GM21423 (cell line): ENCODE measurements at regions not wholly inside any gene's neighbourhood (a gene's known extent, or its start where the extent isn't known, plus 50 kb on each side); places are given as distances from the start of the nearest gene placed in this dataset.
"Not testable (repeated sequence)": the region's sequence is repeated elsewhere in the genome, so short reads cannot be mapped to it uniquely, and the experiment has no call there.

Experiments
- ATAC-seq: cut with Tn5 transposase; IDR thresholded peaks from one replicate; pipeline ENCODE4 v1.9.1; 2021; ENCODE audit warnings: mild to moderate bottlenecking, moderate library complexity; ENCODE audit not compliant: unreplicated experiment

DNA sequence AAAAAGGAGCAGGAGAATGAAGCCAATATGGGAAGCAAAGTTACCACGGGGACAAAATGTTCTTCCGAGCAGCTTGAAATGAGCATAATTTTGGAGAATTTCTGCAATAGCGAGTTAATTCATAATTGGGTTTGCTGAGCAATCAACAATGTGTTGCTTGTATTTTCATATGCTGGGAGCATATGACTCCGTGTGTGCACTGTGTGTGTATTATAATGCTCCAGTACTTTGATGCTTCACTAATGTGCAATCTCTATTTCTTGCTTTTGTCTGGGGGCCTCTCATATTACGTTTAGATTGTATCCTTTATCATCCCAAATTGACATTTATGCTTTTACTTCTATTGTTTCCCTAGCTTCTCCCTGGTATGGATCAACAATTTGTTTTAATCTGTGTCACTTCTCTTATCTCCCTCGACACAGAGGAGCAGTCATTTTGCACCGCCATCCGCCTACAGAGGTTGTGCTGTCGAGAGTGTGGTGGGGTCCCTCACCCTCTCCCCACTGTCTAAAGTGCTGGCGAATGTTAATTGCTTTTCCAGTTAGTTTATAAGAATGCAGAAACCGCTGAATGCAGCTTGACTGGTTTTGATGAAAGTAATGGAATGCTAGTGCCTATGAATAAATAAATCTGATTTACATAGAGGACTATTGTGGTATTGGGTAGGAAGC, 372.5 kb upstream of the WWC1 start:
- no peak for ATAC-seq

DNA sequence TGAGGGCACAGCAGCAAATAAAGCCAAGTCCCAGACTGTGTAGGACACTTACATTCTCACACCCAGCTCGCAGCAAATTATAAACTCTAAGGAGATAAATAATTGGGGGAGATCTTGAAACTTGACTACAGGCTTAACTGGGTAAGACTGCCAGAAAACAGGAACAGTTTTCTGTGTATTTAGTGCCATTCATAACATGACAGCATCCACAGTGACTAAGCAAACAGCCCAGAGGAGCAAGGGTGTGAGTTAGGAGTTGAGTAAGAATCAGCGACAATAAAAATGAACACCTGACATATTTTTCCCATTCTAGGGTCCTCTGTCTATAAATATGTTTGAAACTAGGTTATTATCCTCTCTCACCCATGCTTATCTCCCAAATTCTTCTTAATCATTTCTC, 370.9 kb upstream of the WWC1 start:
- ATAC-seq: no peak

DNA sequence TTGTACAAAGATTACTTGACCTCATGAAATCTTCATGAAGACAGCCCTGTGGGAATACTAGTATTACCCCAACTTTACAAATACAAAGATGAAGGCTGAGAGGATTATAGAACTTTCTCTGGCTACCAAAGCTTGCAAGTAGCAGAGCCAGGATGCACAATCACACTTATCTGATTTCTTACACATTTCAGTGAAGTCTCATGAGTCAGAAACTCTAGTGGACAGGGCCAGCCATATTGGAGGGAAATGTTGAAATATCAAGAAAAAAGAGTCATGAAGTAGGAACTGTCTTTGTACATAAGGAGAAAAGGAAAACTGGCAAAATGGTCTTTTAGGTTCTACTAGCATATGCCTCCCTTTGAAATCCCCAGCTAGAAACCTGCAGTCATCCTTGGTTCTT, 369.6 kb upstream of the WWC1 start:
- no peak for ATAC-seq

DNA sequence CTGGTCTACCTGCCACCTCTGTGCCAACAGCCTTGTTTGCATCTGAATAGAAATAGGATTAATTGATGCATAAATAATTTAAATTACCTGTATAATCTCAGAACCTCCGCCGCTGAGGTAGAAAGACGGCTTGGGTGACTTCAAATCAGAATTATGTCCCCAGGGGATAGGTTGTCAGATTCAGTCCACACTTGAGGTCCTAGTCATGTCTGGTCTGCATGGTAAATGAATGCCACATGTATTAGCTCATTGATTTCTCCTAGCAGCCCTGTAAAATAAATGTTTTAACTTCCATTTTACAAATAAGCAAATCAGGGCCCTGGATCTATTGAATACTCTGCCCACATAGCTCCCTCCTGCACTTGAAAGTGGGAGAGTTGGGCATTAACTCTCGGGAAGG, 368.0 kb upstream of the WWC1 start:
- no peak for ATAC-seq

DNA sequence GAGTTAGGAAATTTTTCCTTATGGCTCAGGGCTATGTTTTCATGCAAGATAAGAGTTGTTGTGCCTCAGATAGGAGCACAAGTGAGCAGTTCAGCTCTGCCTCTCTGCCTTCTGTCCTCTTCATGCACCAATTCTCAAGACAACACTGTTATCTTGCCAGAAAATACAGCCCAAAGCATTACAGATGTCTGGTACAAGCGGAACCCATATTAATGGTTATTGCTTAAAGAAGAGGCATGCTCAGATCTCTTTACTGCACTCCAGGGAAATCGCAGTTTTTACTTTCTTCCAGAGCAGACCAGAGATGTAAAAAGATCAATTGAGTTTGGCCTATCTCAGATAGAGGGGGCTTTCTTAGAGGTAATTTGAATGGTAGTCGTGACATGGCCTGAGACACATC, 361.6 kb upstream of the WWC1 start:
- no peak for ATAC-seq

DNA sequence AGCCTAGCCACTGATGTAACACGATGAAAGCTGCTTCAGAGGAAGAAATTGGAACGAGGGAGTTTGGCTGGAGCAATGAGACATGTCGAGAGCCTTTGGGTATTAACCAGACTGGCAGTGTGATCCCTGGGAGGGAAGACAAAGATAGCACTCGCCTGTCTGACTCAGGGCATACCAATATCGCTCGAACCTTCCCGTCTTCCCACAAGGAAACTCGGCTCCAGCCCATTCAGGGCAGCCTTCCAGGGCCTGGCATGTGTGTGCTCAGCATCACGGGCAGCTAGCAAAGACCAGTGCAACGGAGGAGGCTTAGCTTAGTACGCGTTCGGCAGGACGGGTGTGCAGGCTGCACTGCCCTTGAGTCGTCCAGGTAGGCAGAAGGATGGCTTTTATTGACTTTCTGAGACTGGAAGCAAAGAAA, 356.9 kb upstream of the WWC1 start:
- ATAC-seq: no peak

DNA sequence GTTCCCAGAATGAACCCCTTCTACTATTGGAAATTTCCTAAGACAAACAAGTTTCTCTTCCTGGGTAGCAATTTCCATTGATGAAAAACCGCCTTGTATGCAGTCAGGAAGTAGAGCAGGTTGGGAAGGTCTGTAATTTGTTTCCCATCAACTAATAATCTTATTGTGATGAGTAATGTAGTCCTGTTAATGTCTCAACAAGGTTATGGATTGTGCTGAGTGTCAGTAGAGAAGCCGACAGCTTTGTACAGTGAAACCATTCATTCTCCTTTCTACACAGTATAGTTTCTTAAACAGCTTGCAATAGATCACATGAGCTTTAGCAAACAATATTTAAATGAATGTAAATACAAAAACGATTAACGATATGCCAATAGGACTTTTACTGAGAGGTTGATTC, 355.4 kb upstream of the WWC1 start:
- ATAC-seq: no peak

DNA sequence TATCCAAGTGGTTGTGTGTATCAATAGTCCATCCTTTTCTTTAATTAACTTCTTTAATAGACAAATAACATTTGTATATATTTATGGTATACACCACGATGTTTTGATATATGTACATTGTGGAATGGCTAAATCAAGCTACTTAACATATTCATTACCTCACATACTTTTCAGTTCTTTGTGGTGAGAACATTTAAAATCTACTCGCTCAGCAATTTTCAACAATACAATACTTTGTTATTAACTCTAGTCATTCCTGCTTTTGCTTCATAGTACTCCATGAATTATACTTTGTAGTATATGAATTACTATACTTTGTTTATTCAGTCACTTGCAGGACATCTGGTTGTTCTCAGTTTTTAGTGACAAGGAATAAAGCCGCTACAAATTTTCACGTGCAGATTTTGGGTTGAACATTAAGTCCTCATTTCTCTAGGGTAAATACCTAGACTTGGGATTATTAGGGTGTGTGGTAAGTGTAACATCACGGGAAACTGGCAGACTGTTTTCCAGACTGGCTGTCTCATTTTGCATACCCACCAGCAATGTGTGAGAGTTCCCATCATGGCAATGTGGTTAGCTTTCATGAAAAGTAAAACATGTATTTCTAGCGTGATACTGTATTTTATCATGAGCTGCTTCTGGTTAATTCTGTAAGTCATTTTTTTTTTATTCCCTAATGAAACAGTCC, 354.4 kb upstream of the WWC1 start:
- no peak for ATAC-seq

DNA sequence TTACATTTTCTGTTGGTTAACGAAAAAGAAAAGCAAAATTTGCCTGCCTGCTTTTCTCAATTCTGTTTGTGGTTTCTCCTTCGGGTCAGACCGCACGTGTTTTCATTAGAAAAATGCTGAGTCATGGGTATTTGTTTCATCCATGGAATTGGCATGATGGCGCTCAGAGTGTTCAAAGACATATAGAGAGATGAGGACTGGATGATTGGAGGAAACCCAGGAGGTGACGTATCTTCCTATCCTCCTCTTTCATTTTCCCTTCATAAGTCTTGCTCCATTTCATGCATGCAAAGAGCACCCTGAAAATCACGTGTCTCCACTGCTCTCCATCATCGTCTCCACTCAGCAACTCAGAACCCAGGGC, 353.8 kb upstream of the WWC1 start:
- ATAC-seq: no peak

DNA sequence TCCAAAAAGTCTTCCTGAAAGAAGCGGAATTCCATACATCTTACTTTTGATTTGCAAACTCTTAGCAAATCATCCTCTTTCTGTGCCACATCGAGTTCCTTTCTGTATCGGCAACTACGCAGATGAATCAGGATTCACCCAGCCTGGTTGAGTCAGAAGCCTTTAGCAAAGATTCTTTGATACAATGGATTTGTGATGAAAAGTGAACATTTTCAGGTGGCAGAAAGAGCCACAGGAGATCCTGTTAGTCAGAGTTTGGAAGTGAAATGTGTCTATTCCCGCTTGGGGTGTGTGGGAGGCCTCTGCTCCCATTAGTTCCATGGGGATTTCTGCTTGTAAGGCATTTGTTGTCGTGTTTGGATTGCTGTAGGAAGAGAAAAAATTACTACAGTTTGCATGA, 351.8 kb upstream of the WWC1 start:
- no peak for ATAC-seq

DNA sequence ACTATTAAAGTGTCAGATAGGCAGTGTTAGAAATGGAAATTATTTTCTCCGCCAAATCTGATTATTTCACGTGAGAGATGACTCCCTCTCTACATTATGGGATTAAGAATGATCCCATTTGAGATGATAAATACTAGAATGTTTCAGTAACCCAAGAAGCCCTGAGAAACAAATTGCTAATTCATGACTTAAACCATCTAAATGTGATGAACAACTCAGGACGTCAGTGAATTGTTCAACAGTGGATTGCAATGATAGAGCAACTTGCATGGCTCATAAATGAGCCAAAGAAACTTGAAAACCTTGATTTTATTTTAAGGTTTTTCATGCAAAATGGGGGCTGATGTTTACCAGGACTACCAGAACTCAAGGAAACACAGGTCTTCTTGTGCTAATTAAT, 350.5 kb upstream of the WWC1 start:
- ATAC-seq: no peak

DNA sequence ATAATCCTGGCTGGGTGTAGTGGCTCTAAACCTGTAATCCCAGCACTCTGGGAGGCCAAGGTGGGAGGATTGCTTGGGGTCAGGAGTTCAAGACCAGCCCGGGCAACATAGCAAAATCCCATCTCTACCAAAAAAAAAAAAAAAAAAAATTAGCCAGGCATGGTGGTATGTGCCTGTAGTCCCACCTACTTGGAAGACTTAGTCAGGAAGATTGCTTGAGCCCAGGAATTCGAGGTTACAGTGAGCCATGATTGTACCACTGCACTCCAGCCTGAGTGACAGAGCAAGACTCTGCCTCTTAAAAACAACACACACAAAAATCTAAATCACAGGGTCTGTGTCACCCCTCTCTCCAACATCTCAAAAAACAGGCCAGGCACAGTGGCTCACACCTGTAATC, 349.9 kb upstream of the WWC1 start:
- not testable (repeated sequence) for ATAC-seq

DNA sequence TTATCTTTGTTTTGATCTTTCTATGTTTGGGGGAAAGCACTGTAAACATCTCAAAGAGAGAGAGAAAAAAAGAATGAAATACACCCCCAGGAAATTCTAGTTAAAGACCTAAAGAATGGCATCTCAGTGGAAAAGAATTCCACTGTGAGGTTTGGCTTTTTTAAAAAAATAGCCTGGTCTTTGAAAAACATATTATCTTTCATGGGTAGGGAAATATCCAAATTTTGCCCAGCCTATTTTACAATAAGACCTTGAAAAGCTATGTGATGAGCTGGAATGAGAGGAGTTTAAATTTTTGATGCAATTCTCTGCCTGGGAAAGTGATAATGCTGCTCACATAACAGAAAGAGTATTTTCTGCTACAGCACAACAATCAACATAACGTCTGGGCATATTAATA, 348.1 kb upstream of the WWC1 start:
- ATAC-seq: no peak

DNA sequence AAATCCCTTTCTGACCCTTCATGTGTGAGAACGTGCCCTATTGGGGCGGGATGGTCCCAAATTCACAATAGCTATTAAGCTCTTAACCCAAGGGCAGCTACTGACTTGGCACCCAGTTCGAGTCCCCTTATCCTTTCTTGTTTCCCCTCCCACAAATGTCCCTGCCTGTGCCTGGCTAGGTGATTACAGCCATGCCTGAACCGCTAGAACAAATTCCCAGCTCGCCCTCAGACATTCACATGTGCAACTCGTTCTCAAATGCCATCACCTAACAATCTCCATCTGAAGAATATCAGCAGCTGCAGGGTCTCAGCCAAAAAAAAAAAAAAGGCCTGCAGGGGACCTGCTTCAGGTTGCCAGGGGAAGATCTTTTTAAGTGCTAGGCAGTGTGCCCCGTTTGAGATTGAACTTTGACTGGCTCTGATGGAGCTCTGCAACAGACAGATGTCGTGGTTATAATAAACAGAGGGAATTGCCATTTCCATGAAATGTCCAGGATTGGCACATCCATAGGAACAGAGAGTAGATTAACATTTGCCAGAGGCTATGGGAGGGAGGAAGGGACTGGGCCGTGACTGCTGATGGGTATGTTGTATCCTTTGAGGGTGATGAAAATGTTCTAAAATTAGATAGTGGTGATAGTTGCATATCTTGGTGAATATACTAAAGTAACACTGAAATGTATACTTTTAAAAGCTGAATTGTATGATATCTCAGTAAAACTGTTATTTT, 347.2 kb upstream of the WWC1 start:
- no peak for ATAC-seq

DNA sequence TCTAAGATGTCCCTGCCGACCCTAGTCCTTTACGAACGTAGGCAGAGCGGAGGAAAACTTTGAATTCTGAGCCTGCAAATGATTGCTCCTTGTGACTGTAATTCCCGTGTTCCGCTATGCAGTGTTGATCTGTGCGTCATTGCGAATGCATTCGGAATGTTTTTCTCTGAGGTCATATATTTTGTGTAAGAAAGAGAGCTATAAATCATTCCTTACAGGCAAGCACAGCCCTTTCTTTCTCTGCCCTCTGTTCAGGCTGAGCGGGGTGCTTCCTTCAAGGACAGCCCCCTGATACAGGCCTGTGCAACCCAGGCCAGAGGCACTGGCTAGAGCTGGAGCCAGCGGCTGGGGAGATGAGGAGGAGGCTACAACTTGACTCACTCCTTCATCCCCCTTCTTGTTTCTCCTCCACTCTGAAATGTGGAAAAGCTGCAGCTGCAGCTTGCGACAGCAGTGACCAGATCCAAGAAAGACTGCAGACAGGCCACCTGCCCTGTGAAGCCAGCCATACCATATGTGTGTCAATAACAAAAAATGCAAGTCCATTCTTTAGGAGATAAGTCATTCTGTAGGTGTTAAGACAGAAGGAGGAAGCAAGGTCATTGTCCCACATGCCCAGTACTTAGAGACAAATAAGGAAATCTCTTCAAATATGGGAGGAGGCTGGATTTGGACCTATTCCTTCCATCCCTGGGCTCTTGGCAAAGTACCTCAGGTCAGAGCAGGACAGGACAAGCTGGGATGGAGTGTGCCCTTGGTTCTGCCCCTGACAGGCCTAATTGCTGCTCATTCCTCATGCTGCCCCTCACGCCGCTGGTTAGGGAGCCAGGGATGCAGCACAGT, 345.7 kb upstream of the WWC1 start:
- ATAC-seq: no peak

DNA sequence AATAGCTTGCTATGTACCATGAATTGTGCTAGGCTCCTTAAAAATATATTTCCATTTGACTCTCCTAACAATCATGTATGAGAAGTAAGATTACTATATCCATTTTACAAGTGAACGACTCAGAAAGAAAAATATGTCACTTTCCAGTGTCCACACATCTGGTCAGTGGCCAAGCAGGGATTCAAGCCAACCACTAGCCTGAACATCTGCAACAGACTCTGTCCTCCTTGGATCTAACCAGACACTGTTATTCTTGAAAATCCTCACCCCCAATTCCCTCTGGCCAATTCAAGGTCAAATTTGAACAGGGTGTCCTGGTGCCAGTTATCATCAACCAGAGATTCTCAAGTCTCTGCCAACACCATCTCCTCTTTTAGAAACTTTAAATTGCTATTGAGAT, 344.1 kb upstream of the WWC1 start:
- no peak for ATAC-seq

DNA sequence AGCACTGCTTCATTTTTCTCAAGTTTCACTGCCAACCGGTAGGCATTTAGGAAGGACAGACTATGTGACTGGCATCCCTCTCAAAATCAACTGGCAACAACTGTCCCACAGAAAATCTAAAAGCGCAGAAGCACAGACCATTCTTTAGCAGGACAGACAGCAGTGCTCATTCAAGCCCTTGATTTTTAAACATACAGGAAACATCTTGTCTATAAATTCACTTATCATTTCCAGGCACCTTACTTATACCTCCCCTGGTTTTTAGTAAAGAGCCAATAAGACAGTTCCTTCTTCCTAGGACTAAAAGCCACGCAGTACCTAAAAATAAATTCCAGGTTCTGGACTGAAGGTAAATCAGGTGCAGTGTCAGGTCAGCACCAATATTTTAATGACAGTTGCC, 343.2 kb upstream of the WWC1 start:
- ATAC-seq: no peak

DNA sequence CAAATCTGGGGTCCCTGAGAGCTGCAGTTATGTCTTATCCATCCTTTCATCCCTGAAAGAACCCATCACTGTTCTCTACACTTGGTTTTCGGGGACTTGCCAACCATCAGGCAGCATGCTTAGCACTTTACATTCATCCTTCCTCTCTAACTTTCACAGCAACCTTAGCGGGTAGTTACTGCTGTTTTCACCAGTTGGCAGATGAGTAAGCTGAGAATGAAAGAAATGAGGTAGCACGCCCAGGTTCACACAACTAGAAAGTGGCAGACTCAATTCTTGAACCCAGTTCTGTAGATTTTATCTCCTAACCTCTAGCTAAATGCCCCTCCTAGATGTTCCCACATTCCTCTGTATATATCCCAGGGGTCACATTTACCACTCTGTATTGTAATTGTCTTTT, 342.0 kb upstream of the WWC1 start:
- ATAC-seq: no peak

DNA sequence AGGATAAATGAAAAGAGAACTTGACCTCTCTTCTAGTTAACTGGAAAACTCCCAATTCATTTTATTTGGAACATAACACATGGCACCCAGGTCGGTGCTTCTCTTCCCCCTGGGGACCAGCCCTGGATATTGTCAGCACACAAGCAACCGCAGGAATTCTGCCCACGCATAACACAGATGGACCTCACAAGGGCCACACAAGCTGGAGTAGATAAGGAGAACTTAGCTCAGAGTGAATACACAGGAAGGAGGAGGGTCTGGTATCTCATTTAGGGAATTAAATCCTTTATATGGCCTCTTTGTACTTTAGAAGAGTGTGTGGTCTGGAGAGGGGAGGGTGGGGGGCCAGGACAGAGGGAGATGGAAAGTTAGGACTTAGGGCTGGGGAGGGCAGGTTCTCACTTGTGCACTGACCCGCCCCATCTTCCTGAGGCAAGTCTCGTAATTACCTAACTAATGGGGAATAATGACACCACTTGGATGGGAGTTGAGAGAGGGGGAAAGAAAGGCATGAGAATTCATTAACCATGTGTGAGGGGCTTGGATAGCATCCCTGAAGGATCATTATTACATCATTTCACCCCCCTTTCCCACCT, 341.2 kb upstream of the WWC1 start:
- no peak for ATAC-seq

DNA sequence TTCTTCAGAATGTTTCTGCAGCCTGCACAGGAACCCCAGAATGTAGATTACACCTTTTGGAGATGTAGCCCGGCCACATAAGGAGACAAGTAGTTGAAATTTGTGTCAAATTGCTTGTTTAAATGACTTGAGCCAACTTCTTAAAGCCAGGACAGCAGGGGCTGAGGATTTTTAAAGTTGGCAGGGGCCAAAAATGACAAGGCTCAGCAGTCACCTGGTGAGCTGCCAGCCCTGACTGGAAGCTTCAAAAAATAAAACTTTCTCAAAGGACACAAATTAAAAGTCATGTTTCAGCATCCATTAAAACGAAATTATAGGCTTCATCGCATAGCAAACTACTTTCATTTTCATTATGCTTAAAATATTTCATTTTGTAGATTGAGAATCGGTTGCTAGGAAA, 340.3 kb upstream of the WWC1 start:
- ATAC-seq: no peak
